MV-4-11 (cell line): ENCODE measurements at regions not wholly inside any gene's neighbourhood (a gene's known extent, or its start where the extent isn't known, plus 50 kb on each side); places are given as distances from the start of the nearest gene placed in this dataset.
"Not testable (repeated sequence)": the region's sequence is repeated elsewhere in the genome, so short reads cannot be mapped to it uniquely, and the experiment has no call there.

Source experiments
- DNase-seq: peaks from one replicate; lab custom pipeline; 2025; lab: John Stamatoyannopoulos, UW

DNA sequence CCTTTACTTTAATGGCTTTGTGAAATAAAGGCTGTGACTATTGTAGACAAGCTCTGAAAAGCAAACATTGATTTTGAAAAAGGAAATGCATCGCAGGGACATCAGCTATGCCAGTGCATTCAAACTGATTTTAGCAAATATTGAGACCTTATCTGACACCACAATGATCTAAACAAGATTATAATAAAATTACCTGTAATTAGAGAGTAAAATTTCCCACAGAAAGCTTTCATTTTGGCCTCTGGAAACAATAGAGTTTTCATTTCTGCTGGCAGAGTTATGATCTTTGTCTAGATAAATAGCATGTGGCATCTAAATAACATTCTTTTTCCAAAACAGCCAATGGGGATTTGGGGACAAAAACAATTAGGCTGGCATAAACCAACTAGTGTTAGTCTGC, 650.4 kb upstream of the PRMT6 start:
- DNase-seq: no peak

GRCh38 chr1:106412321-106412720, 644.2 kb upstream of the PRMT6 start:
- not testable (repeated sequence) for DNase-seq

DNA sequence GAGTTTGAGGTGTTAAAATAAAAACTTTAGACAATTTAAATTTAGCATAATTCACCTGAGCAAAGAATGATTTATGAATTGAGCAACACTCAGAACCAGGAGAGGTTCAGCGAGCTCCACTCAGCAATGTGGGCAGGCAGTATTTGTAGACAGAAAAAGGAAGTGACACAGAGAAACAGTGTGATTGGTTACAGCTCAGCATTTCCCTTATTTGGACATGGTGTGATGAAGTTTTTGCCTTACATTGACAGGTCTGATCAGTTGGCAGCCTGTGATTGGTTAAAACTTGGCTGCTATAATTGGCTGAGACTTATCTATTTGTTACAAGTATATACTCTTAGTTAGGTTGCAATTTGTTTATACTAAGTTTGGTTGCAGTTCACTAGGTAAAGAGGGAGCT, 621.2 kb upstream of the PRMT6 start:
- DNase-seq: no peak

- DNase-seq: no peak
Measured at GRCh38 chr1:106439475-106439874, 617.0 kb upstream of the PRMT6 start.

DNA sequence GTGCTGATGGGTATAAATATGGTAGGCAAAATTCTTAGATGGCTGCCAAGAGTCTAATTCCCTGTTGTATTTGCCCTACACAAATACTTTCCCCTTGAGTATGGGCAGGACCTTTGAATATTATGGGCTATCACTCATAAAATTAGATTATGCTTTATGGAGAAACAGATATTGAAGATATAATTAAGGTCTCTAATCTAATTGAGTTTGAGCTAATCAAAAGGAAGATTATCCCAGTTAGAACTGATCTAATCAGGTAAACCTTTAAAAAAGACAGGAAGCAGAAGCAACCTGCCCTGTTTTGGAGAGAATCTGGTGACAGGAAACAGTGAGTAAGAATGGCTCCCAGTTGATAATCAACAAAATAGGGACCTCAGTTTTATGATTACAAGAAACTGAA, 609.0 kb upstream of the PRMT6 start:
- no peak for DNase-seq

DNA sequence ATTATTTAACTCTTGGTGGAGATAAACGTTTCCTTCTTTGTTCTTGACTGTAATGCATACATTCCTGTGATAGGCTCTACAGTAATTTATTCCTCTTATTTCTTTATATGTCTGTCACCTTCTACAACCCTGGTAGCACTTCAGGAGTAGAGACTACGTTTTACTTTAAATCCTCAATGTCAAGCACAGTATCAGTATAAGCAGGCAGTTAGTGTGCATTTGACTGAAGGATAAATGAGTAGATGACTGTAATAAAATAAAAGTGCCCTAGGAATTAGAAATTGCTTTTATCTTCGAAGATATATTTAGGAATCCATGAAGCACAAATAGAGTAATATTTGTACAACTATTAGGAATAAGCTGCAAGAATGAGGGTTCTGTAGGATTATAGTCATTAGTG, 599.6 kb upstream of the PRMT6 start:
- DNase-seq: no peak

DNA sequence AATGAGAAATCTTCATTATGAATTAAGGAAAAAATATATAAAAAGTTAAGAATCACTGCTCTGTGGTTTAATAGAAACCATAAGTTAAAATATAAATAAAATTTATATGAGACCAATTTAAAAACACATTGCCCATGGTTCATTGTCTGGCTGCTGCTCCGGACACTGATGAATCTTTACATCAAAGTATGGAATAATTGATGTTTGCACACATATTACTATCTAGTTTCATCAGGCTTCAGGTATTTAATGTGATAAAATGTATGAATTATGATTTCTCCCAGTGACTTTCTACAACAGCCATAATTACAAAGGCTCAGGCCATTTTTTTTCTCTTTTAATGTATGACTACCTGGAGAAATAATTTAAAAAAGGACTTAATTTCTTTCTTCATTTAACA, 599.1 kb upstream of the PRMT6 start:
- no peak for DNase-seq

DNA sequence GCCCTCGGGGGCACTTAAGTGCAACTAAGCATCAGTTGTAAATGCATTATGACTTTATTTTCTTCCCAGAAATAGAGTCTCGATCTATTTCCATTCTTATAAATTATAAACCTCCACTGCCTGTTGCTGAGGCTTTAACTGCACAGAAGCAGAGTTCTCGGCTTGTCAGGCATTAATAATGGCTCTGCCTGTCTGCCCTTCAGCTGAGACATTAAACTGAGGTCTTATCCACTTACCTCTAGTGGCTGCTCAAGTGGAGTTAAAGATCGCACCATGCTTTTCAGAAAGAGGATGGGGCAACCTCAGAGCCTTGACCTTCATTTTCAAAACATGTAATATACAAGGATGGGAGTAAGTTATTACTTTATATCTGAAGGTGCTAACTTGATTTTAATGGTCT, 597.6 kb upstream of the PRMT6 start:
- no peak for DNase-seq

DNA sequence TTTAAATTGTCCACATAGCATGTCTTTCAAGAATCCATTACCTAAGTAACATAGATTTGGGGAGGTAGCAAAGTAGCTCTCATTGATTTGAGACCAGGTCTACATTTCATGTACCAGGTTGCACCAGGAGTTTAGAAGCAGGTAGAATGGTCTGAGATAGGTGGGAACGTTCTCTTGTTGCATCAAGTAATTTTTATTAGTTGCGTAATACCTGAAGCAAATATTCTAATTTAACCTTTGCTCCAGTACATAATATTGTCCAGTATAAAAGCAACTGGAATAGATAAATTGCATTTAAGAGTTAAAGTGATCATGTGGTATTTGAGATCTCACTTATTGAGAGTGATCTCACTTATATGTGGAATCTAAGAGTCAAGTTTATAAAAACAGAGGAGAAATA, 597.1 kb upstream of the PRMT6 start:
- DNase-seq: no peak

- DNase-seq: no peak
Measured at GRCh38 chr1:106465666-106466065, 590.8 kb upstream of the PRMT6 start.

DNA sequence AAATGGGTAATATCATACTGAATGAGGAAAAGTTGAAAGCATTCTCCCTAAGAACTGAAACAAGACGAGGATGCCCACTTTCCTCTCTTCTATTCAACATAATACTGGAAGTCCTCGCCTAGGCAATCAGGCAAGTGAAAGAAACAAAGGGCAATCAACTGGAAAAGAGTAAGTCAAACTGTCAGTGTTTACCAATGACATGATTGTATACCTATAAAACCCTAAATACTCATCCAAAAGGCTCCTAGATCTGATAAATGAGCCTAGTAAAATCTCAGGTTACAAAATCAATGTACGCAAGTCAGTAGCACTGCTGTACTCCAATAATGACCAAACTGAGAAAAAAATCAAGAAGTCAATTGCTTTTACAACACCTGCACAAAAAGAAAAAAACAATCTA, 575.8 kb upstream of the PRMT6 start:
- DNase-seq: no peak

DNA sequence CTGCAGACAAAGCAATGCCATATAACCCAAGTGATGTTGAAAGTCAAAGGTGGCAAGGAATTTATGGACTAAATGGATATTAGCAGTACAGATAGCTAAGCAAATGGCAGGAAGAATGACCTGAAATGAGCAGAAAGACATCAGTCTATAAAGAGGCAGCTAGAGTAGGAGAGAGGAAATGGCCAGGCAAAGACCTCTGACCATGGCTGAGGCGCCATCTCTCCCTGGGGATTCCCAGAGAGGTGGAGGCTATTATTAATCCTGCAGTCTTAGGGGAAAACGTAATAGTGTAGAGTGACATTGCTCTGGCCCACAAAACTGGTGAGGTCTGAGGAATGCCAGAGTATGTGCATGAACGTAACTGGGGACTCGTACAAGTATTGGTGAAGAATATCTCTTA, 563.6 kb upstream of the PRMT6 start:
- no peak for DNase-seq

GRCh38 chr1:106494646-106495045, 561.8 kb upstream of the PRMT6 start:
- DNase-seq: no peak

DNA sequence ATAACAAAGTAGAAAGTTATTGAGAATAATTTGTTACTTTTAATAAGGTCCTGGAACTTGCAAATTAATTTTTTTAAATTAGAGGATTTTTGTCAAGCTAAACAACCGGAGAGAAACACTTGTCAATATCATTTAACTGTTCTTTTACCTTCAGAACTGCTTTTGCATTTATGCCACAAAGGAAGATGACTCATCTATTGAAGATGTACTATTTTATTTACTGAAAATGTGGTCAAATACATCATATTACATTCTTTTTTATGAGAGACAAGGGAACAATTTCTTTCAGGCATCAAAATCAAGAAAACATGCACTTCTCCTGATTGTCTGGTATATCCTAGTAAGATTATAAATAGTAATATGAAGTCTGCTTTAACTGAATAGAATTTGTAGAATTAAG, 558.2 kb upstream of the PRMT6 start:
- no peak for DNase-seq

- DNase-seq: no peak
Measured at GRCh38 chr1:106502659-106503058, 553.8 kb upstream of the PRMT6 start.

DNA sequence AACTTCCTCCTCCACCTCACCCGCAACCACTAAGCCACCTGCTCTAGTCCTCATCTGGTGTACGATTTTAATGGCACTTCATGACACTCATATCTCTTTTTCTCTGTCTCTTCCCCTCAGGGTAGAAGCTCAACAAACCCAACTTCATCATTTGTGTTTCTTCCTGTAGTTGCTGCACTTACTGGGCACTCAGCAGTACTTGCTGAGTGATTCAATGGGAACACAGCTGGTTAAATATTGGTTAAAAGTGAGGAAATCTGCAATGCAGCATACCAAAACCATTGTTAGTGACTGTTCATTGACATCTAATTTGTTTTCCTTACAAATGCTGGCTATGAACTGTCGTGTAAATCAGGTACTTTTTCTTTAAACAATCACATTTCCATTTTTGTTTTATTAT, 541.1 kb upstream of the PRMT6 start:
- no peak for DNase-seq

- DNase-seq: no peak
Measured at GRCh38 chr1:106517224-106517623, 539.2 kb upstream of the PRMT6 start.

GRCh38 chr1:106523497-106523896, 533.0 kb upstream of the PRMT6 start:
- no peak for DNase-seq

DNA sequence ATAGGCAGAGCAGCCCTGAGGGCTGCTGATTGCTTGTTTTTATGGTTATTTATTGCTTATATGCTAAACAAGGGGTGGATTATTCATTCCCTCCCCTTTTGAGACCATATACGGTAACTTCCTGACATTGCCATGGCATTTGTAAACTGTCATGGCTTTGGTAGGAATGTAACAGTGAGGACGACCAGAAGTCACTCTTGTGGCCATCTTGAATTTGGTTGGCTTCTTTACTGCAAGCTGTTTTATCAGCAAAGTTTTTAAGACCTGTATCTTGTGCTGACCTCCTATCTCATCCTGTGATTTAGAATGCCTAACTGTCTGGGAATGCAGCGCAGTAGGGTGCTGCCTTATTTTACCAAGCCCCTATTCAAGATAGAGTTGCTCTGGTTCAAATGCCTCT, 531.8 kb upstream of the PRMT6 start:
- DNase-seq: no peak

GRCh38 chr1:106526650-106527049, 529.8 kb upstream of the PRMT6 start:
- DNase-seq: no peak

DNA sequence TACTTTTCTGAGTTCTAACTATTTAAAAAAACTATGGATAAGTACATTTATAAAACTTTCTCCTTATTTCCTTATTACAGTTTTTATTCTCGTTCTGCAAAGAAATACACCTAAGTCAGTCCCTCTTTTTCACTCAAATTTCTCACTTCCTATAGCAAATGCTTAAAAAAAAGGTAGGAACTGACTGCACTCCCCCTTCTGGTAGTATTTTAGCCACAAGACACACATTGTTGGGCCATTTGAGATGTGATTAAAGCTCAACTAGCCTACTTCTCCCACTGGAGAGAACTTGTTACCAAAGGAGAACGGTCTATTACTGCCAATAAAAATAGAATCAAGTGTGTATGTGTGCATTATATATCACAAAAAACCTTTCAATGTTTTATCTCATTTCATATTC, 521.9 kb upstream of the PRMT6 start:
- DNase-seq: no peak

GRCh38 chr1:106536741-106537140, 519.7 kb upstream of the PRMT6 start:
- peak; percentile 72 for DNase-seq

DNA sequence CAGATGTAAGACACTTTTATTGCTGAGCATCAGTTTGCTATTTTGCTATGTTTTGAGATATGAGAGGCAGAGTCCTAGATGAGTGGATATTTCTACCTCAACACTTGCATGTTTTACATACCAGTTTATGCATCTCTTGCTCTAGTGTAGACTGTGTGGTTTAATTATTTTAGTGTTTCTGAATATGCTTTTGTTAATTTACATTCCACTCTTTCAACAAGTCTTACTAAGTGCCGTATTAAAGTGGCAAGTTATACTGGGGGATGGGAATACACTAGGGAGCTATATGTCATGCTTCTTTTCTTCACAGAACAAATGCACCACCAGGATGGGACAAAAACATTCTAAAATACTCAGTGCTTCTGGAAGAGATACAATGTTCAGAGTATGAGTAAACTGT, 507.7 kb upstream of the PRMT6 start:
- no peak for DNase-seq

DNA sequence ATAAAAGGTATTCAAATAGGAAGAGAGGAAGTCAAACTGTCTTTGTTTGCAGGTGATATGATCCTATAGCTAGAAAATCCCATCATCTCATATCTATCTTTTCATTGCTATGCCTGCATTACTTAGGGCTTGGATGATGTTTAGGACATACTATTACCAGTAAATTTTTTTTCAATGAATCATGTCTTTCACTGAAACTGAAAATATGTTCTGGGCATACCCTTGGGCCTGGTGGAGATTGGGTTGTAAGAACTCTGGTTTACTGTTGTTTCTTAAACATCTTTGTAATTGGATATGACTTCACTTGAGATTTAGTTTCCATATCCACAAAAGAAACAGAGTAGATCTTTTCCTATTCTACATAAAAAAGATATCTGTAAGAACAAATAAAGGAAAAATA, 502.2 kb upstream of the PRMT6 start:
- DNase-seq: no peak

- no peak for DNase-seq
Measured at GRCh38 chr1:106555571-106555970, 500.9 kb upstream of the PRMT6 start.
